Mesendoderm (in vitro differentiated cells): ENCODE measurements at regions not wholly inside any gene's neighbourhood (a gene's known extent, or its start where the extent isn't known, plus 50 kb on each side); places are given as distances from the start of the nearest gene placed in this dataset.

ENCODE experiments used
- DNase-seq: peaks from one replicate; pipeline ENCODE4 v3.0.0; 2013
- H2AK5ac ChIP-seq: 2 replicates; pipeline ENCODE4 v1.6.1; 2013; ENCODE audit warnings: low read length, inconsistent platforms
- H2BK120ac ChIP-seq: 2 replicates; pipeline ENCODE4 v1.6.1; 2013; ENCODE audit warnings: low read depth, mild to moderate bottlenecking, low read length, moderate library complexity, mixed read lengths
- H2BK15ac ChIP-seq: replicated peaks from 2 replicates; pipeline ENCODE4 v1.6.1; 2013; ENCODE audit warnings: low read depth, mild to moderate bottlenecking, moderate library complexity
- H2BK5ac ChIP-seq: 2 replicates; pipeline ENCODE4 v1.6.1; 2013; ENCODE audit warnings: low read length, inconsistent platforms
- H3K18ac ChIP-seq: 2 replicates; pipeline ENCODE4 v1.6.1; 2013; ENCODE audit warnings: mild to moderate bottlenecking, low read length, mixed read lengths
- H3K23ac ChIP-seq: one replicate; pipeline ENCODE4 v1.6.1; 2013; ENCODE audit warnings: low read length
- H3K27ac ChIP-seq: 2 replicates; pipeline ENCODE4 v1.5.1; 2013; ENCODE audit warnings: low read depth, mild to moderate bottlenecking, inconsistent platforms, low read length, moderate library complexity
- H3K27me3 ChIP-seq: 2 replicates; pipeline ENCODE4 v1.6.1; 2013; ENCODE audit warnings: low read length, control low read depth, mild to moderate bottlenecking, inconsistent platforms; ENCODE audit not compliant: insufficient read depth, poor library complexity
- H3K36me3 ChIP-seq: 2 replicates; pipeline ENCODE4 v1.6.1; 2013; ENCODE audit warnings: low read length, inconsistent platforms; ENCODE audit not compliant: control insufficient read depth, insufficient read depth
- H3K4ac ChIP-seq: one replicate; pipeline ENCODE4 v1.6.1; 2013; ENCODE audit warnings: low read depth, mild to moderate bottlenecking, low read length, moderate library complexity
- H3K4me1 ChIP-seq: 2 replicates; pipeline ENCODE4 v1.6.1; 2013; ENCODE audit warnings: low read depth, low read length, inconsistent platforms; ENCODE audit not compliant: control insufficient read depth
- H3K4me2 ChIP-seq: 2 replicates; pipeline ENCODE4 v1.6.1; 2013; ENCODE audit warnings: low read length
- H3K4me3 ChIP-seq: 2 replicates; pipeline ENCODE4 v1.5.1; 2013; ENCODE audit warnings: mild to moderate bottlenecking, low read length
- H3K56ac ChIP-seq: one replicate; pipeline ENCODE4 v1.6.1; 2013; ENCODE audit warnings: low read length
- H3K79me1 ChIP-seq: 2 replicates; pipeline ENCODE4 v1.6.1; 2013; ENCODE audit warnings: low read length, inconsistent platforms
- H3K79me2 ChIP-seq: 2 replicates; pipeline ENCODE4 v1.6.1; 2013; ENCODE audit warnings: mild to moderate bottlenecking, low read length; ENCODE audit not compliant: control insufficient read depth, insufficient read depth
- H3K9ac ChIP-seq: 2 replicates; pipeline ENCODE4 v1.6.1; 2013; ENCODE audit warnings: low read length, inconsistent platforms
- H4K5ac ChIP-seq: one replicate; pipeline ENCODE4 v1.6.1; 2013; ENCODE audit warnings: low read length
- H4K8ac ChIP-seq: one replicate; pipeline ENCODE4 v1.6.1; 2013; ENCODE audit warnings: low read depth, mild to moderate bottlenecking, control low read depth, low read length, moderate library complexity
- WGBS: extraction: QIAGEN DNeasy Blood & Tissue Kit; methylation state at CpG from one replicate; pipeline ENCODE4 v1.1.7; 2013; ENCODE audit warnings: low lambda C conversion rate, missing lambda C conversion rate; ENCODE audit not compliant: insufficient coverage; ENCODE audit errors: extremely low coverage; 5-methylcytosine and 5-hydroxymethylcytosine counted together

DNA sequence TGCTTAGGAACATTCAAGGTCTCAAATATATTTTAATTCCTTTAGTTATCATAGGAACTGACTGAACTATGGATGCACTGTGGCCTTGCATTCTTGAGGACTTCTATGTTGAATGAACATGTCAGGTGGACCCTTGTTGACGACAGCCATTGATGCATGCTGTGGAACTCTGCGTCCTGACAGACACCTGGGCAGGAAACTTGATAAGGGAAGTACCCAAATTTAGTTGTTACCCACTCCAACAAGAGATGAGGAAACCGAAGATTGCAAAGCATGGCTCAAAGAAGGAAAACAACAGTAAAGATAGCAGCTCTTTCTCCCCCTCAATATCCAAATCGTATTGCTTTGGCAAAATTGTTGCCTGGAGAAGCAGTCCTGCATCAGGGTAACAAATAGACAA, 540.0 kb upstream of the NR3C2 start:
- Histone ChIP-seq H3K23ac (no peak overlapping the region), H3K36me3 (no peaks in the 10 kb centered on the region), H4K5ac (no peak overlapping the region), H3K9ac (no peak overlapping the region), H3K4me1 (no peaks in the 10 kb centered on the region), H3K27me3 (no peaks in the 10 kb centered on the region), H3K4me3 (no peak overlapping the region), H3K27ac (no peak overlapping the region), H3K4ac (no peak overlapping the region), H2AK5ac (no peak overlapping the region), H3K4me2 (no peak overlapping the region), H4K8ac (no peak overlapping the region), H2BK15ac (no peak overlapping the region), H3K56ac (no peak overlapping the region), H2BK5ac (no peak overlapping the region), H2BK120ac (no peak overlapping the region), H3K79me2 (no peaks in the 10 kb centered on the region), H3K18ac (no peak overlapping the region), H3K79me1 (no peaks in the 10 kb centered on the region)
- no CpG with 5 or more reads among the region's 4 CpGs for WGBS
- DNase-seq, result no peak

DNA sequence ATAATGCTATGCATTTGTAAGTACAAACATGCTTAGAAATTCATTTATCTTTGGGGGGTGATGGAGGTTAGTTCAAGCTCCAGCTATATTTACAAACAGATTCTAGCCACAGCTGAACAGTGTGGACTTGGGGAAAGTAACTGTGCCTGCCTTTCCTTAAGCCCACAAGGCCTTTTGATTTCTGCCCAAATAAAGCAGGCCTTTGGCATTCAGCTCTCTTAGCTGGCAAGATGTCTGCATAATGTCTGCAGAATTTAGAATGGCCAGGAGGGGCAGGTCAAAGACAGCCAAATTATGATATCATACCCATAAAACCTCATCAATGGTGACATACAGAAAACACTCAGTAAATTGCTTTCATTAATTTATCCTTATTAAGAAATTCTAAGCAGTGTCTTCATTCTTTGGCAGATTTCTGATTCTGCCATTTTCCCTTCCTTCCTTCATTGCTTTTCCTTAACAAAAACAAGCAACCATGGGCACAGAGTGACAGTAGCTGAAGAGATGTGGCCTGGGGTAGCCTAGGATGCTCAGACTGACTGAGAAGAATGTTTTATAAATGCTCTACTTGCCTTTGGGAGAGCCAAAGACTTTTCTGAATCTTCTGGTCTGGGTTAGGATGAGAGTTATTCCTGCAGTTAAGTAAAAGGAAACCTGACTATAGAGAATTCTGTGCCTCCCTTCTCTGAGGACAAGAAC, 538.7 kb upstream of the NR3C2 start:
- DNase-seq, result no peak
- H3K4me3 ChIP-seq, result no peak overlapping the region
- no peak overlapping the region for H3K4ac ChIP-seq
- H2BK5ac ChIP-seq, result no peak overlapping the region
- no peak overlapping the region for H3K27ac ChIP-seq
- no peaks in the 10 kb centered on the region for H3K36me3 ChIP-seq
- no peak overlapping the region for H4K8ac ChIP-seq
- H2BK120ac ChIP-seq, result no peak overlapping the region
- H3K18ac ChIP-seq, result no peak overlapping the region
- H3K56ac ChIP-seq, result no peak overlapping the region
- H3K4me2 ChIP-seq, result no peak overlapping the region
- H2AK5ac ChIP-seq, result no peak overlapping the region
- H2BK15ac ChIP-seq, result no peak overlapping the region
- H3K79me1 ChIP-seq, result no peaks in the 10 kb centered on the region
- no peak overlapping the region for H3K9ac ChIP-seq
- no peak overlapping the region for H3K23ac ChIP-seq
- H3K4me1 ChIP-seq, result no peaks in the 10 kb centered on the region
- H3K27me3 ChIP-seq, result no peaks in the 10 kb centered on the region
- H3K79me2 ChIP-seq, result no peaks in the 10 kb centered on the region
- no peak overlapping the region for H4K5ac ChIP-seq

DNA sequence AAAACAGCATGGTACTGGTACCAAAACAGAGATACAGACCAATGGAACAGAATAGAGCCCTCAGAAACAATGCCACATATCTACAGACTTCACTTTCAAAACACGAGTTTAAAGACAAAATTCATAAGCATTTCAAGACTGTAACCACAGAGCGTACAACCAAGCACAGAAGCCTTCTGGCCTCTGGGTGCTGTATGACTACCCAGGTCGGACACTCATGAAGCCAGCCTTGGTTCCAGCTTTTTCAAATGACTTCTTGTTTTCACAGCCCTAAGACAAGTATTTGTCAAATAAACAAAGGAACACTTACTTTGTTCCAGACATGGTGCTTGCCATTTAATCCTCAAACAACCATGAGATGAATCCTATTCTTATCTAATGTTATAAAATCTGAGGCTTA, 536.1 kb upstream of the NR3C2 start:
- Histone ChIP-seq H2BK5ac (no peak overlapping the region), H3K27ac (no peak overlapping the region), H3K4ac (no peak overlapping the region), H4K8ac (no peak overlapping the region), H4K5ac (no peak overlapping the region), H3K36me3 (no peaks in the 10 kb centered on the region), H2BK120ac (no peak overlapping the region), H3K4me3 (no peak overlapping the region), H3K9ac (no peak overlapping the region), H3K4me2 (no peak overlapping the region), H3K23ac (no peak overlapping the region), H3K79me1 (no peaks in the 10 kb centered on the region), H3K79me2 (no peaks in the 10 kb centered on the region), H3K18ac (no peak overlapping the region), H3K27me3 (no peaks in the 10 kb centered on the region), H3K4me1 (no peaks in the 10 kb centered on the region), H3K56ac (no peak overlapping the region), H2BK15ac (no peak overlapping the region), H2AK5ac (no peak overlapping the region)
- DNase-seq, result no peak
- no CpG with 5 or more reads among the region's 3 CpGs for WGBS

DNA sequence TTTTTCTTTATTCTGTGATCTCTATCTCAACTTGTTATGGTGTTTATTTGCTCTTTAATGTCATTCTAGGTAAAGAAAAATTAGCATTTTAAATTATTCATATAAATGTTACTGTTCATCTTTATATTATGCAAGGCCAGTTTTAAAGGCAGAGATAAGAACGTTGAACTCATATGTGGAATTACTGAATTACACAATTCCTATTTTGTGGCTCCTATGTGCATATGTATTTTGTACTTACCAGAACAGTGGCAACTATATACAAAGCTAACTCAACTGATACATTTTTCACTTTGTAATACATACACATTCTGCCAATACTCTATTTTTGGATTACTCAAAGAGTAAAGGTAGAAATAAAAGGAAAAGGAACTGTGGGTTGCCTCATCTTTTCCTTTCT, 533.2 kb upstream of the NR3C2 start:
- H3K18ac ChIP-seq, result no peak overlapping the region
- H3K4me3 ChIP-seq, result no peak overlapping the region
- H3K27ac ChIP-seq, result no peak overlapping the region
- H2BK120ac ChIP-seq, result no peak overlapping the region
- H3K4ac ChIP-seq, result no peak overlapping the region
- no peaks in the 10 kb centered on the region for H3K36me3 ChIP-seq
- no peaks in the 10 kb centered on the region for H3K4me1 ChIP-seq
- H3K27me3 ChIP-seq, result no peaks in the 10 kb centered on the region
- no peak overlapping the region for H3K56ac ChIP-seq
- H3K9ac ChIP-seq, result no peak overlapping the region
- H4K5ac ChIP-seq, result no peak overlapping the region
- H2BK15ac ChIP-seq, result no peak overlapping the region
- no peak overlapping the region for H2AK5ac ChIP-seq
- no peaks in the 10 kb centered on the region for H3K79me1 ChIP-seq
- no peaks in the 10 kb centered on the region for H3K79me2 ChIP-seq
- H2BK5ac ChIP-seq, result no peak overlapping the region
- DNase-seq, result no peak
- no CpG with 5 or more reads among the region's 1 CpG for WGBS
- no peak overlapping the region for H3K4me2 ChIP-seq
- no peak overlapping the region for H3K23ac ChIP-seq
- no peak overlapping the region for H4K8ac ChIP-seq

DNA sequence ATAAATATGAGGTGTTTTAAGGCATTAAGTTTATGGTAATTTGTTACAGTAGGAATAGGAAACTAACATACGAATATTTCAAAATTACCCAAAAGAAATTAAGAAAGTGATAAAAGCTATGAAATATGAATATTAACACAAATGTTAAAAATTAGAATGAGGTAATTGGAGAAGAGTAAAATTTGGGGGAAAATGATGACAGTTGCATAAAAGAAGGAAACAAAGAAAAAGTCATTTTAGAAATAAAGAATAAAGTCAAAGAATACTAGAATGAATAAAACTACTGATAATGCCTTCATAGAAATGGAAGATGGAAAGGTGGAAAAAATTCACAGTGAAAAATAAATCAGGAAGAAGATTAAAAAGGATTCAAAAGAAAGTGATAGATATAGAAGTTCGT, 522.9 kb upstream of the NR3C2 start:
- WGBS, result 100% methylated on average over 1 of the region's 2 CpGs
- Histone ChIP-seq H3K79me1 (no peaks in the 10 kb centered on the region), H3K18ac (no peak overlapping the region), H2BK5ac (no peak overlapping the region), H3K36me3 (no peaks in the 10 kb centered on the region), H3K27ac (no peak overlapping the region), H2AK5ac (no peak overlapping the region), H3K79me2 (no peaks in the 10 kb centered on the region), H2BK120ac (no peak overlapping the region), H3K4me1 (no peaks in the 10 kb centered on the region), H3K4ac (no peak overlapping the region), H3K9ac (no peak overlapping the region), H3K27me3 (no peaks in the 10 kb centered on the region), H3K4me2 (no peak overlapping the region), H3K23ac (no peak overlapping the region), H3K56ac (no peak overlapping the region), H4K8ac (no peak overlapping the region), H2BK15ac (no peak overlapping the region), H3K4me3 (no peak overlapping the region), H4K5ac (no peak overlapping the region)
- no peak for DNase-seq

DNA sequence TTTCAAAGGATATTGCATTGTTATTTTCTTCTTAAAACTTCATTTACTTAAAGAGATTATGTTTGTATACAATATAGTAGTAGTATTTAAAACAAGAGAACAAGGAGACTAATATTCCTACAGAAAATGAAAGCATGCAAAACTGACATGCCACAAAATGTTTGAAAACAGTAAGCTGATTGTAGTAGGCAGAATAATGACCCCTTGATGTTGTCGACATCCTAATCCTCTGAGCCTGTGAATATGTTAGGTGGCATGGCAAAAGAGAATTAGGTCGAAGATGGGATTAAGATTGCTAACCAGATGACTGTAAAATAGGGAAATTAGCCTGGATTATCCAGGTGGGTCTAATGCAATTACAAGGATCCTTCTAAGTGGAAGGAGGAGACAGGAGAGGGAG, 522.2 kb upstream of the NR3C2 start:
- no peak overlapping the region for H2BK15ac ChIP-seq
- H4K5ac ChIP-seq, result no peak overlapping the region
- H3K9ac ChIP-seq, result no peak overlapping the region
- no peak overlapping the region for H3K56ac ChIP-seq
- no peaks in the 10 kb centered on the region for H3K27me3 ChIP-seq
- WGBS, result no CpG with 5 or more reads among the region's 2 CpGs
- peak; percentile 32 for DNase-seq
- no peak overlapping the region for H3K23ac ChIP-seq
- no peak overlapping the region for H3K27ac ChIP-seq
- H2BK5ac ChIP-seq, result no peak overlapping the region
- no peak overlapping the region for H3K4ac ChIP-seq
- no peak overlapping the region for H4K8ac ChIP-seq
- no peaks in the 10 kb centered on the region for H3K36me3 ChIP-seq
- H3K4me2 ChIP-seq, result no peak overlapping the region
- no peak overlapping the region for H3K4me3 ChIP-seq
- H3K4me1 ChIP-seq, result no peaks in the 10 kb centered on the region
- no peaks in the 10 kb centered on the region for H3K79me2 ChIP-seq
- no peak overlapping the region for H3K18ac ChIP-seq
- no peaks in the 10 kb centered on the region for H3K79me1 ChIP-seq
- no peak overlapping the region for H2AK5ac ChIP-seq
- H2BK120ac ChIP-seq, result no peak overlapping the region
